ENCODE measurements at regions not wholly inside any gene's neighbourhood (a gene's known extent, or its start where the extent isn't known, plus 50 kb on each side); places are given as distances from the start of the nearest gene placed in this dataset.

DNA sequence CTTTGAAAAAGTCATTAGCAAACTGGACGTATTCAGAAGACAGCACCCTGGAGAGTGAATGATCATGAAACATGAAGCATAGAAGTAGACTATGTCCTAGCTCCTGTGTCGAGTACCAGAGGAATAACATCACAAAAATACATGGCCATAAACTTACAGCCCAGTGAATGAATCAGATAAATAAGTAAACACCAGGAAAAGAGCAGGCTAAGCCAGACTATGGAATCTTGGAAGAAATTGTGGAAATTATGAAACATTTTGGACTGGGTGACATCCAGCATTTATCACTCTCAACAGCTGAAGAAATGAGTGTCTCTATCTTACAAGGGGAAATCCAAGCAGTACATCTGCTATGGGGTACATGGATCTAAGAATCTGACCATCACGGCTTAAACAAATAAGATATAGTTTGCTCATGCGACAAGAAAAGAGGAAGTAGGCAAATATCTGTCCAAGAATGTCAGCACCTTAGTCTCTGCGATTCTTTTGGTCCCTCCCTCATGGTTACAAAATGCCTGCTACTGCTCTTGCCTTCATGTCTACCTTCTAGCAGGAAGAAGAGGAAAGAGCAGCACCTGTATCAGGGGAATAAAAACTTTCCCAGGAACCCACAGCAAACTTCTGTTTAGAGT, 481.5 kb downstream of the BCOR start:
- ATAC-seq (no peak), DNase-seq (no peak)
- 42% methylated on average over 4 of the region's 5 CpGs for WGBS (ENCODE audit: insufficient coverage)
- H3K9me3 Mint-ChIP-seq: no peaks in the 10 kb centered on the region
- no peak overlapping the region for H3K4me3 Mint-ChIP-seq
- peaks cover 31 to 62% of the 10 kb centered on the region in 2 donors for H3K27me3 Mint-ChIP-seq (ENCODE audit: low read depth in 2 of 2)
- H3K36me3 Mint-ChIP-seq: no peaks in the 10 kb centered on the region
- no peaks in the 10 kb centered on the region for H3K9me3 ChIP-seq (ENCODE audit: control insufficient read depth, insufficient read depth, low read length)
- H3K4me3 ChIP-seq (ENCODE audit: low read length): no peak overlapping the region
- H3K36me3 ChIP-seq (ENCODE audit: control insufficient read depth, insufficient read depth, low read length): no peaks in the 10 kb centered on the region
- no peaks in the 10 kb centered on the region for H3K27me3 ChIP-seq (ENCODE audit: control insufficient read depth, insufficient read depth, low read length)
- intact Hi-C loops (cut with micrococcal nuclease): no loop called here
- H3K4me1 Mint-ChIP-seq: peaks cover 9 to 12% of the 10 kb centered on the region in 2 donors
- no peak overlapping the region for H3K27ac ChIP-seq (ENCODE audit: low read length)
- no peak overlapping the region for H3K27ac Mint-ChIP-seq
- TF ChIP-seq, protein P1, sequence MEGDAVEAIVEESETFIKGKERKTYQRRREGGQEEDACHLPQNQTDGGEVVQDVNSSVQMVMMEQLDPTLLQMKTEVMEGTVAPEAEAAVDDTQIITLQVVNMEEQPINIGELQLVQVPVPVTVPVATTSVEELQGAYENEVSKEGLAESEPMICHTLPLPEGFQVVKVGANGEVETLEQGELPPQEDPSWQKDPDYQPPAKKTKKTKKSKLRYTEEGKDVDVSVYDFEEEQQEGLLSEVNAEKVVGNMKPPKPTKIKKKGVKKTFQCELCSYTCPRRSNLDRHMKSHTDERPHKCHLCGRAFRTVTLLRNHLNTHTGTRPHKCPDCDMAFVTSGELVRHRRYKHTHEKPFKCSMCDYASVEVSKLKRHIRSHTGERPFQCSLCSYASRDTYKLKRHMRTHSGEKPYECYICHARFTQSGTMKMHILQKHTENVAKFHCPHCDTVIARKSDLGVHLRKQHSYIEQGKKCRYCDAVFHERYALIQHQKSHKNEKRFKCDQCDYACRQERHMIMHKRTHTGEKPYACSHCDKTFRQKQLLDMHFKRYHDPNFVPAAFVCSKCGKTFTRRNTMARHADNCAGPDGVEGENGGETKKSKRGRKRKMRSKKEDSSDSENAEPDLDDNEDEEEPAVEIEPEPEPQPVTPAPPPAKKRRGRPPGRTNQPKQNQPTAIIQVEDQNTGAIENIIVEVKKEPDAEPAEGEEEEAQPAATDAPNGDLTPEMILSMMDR (IDR thresholded peaks at IDR 0.05): no peak
- peaks cover 10% of the 10 kb centered on the region for H3K4me1 ChIP-seq (ENCODE audit: control insufficient read depth, insufficient read depth, low read length)

GRCh38 chrX:39616731-39617130, 481.0 kb downstream of the BCOR start:
- DNase-seq (no peak), ATAC-seq (no peak)
- H3K4me1 ChIP-seq (ENCODE audit: control insufficient read depth, insufficient read depth, low read length): peaks cover 10% of the 10 kb centered on the region
- H3K27ac ChIP-seq (ENCODE audit: low read length): no peak overlapping the region
- peaks cover 31 to 58% of the 10 kb centered on the region in 2 donors for H3K27me3 Mint-ChIP-seq (ENCODE audit: low read depth in 2 of 2)
- TF ChIP-seq, protein P1 (IDR thresholded peaks at IDR 0.05): no peak
- no peaks in the 10 kb centered on the region for H3K27me3 ChIP-seq (ENCODE audit: control insufficient read depth, insufficient read depth, low read length)
- no peaks in the 10 kb centered on the region for H3K36me3 ChIP-seq (ENCODE audit: control insufficient read depth, insufficient read depth, low read length)
- intact Hi-C loops (cut with micrococcal nuclease): no loop called here
- no peak overlapping the region for H3K4me3 ChIP-seq (ENCODE audit: low read length)
- H3K36me3 Mint-ChIP-seq: no peaks in the 10 kb centered on the region
- H3K9me3 ChIP-seq (ENCODE audit: control insufficient read depth, insufficient read depth, low read length): no peaks in the 10 kb centered on the region
- H3K27ac Mint-ChIP-seq: no peak overlapping the region
- 90% methylated on average over 8 of the region's 8 CpGs for WGBS (ENCODE audit: insufficient coverage)
- no peak overlapping the region for H3K4me3 Mint-ChIP-seq
- H3K9me3 Mint-ChIP-seq: no peaks in the 10 kb centered on the region
- peaks cover 9 to 12% of the 10 kb centered on the region in 2 donors for H3K4me1 Mint-ChIP-seq

- no peak overlapping the region for H3K4me3 Mint-ChIP-seq
- Histone ChIP-seq H3K27me3 (ENCODE audit: control insufficient read depth, insufficient read depth, low read length) (no peaks in the 10 kb centered on the region), H3K9me3 (ENCODE audit: control insufficient read depth, insufficient read depth, low read length) (no peaks in the 10 kb centered on the region), H3K36me3 (ENCODE audit: control insufficient read depth, insufficient read depth, low read length) (no peaks in the 10 kb centered on the region), H3K27ac (ENCODE audit: low read length) (no peak overlapping the region), H3K4me3 (ENCODE audit: low read length) (no peak overlapping the region), H3K4me1 (ENCODE audit: control insufficient read depth, insufficient read depth, low read length) (peaks cover 10% of the 10 kb centered on the region)
- H3K27ac Mint-ChIP-seq: no peak overlapping the region
- no peaks in the 10 kb centered on the region for H3K36me3 Mint-ChIP-seq
- peaks cover 9 to 12% of the 10 kb centered on the region in 2 donors for H3K4me1 Mint-ChIP-seq
- H3K27me3 Mint-ChIP-seq (ENCODE audit: low read depth in 2 of 2): peaks cover 28 to 48% of the 10 kb centered on the region in 2 donors
- no peak for ATAC-seq
- intact Hi-C loops (cut with micrococcal nuclease): no loop called here
- TF ChIP-seq, protein P1 (IDR thresholded peaks at IDR 0.05): no peak
- WGBS (ENCODE audit: insufficient coverage): 89% methylated on average over 1 of the region's 1 CpG
- no peak for DNase-seq
- no peaks in the 10 kb centered on the region for H3K9me3 Mint-ChIP-seq
Observed at GRCh38 chrX:39618178-39618577, 479.6 kb downstream of the BCOR start.

Data from natural killer cell (primary cell).